ENCODE measurements at regions not wholly inside any gene's neighbourhood (a gene's known extent, or its start where the extent isn't known, plus 50 kb on each side); places are given as distances from the start of the nearest gene placed in this dataset.

DNA sequence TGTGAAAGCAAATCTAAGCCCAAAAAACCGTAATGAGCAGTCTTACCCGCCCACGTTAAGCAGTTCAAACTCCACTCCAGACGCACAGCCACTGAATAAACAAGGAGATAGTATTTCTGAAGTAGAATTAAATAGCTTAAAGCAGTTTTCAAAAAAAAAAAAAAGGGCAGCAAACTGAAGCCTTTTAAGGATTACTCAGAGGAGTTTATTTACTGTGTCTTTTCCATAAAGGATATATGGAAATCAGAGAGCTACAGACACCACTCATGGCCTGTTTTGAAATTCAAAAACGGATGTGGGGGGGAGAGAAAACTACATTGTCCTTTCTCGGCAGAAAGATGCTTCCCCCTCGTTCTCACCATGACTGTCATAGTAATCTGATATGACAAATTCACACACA lies 83.7 kb upstream of the IRX1 start:
- Histone ChIP-seq H2BK20ac (ENCODE audit: low read length) (no peak overlapping the region), H3K56ac (replicated peaks; ENCODE audit: insufficient read length, low read depth, low read length) (no peak overlapping the region), H3K27me3 (replicated peaks in 1 of 4; ENCODE audit: control insufficient read depth in 3 of 4, extremely low read depth in 1 of 4, insufficient read depth in 3 of 4, low read length in 3 of 4) (no peaks in the 10 kb centered on the region), H3K23me2 (ENCODE audit: low read depth, low read length) (no peaks in the 10 kb centered on the region), H3K4ac (replicated peaks; ENCODE audit: insufficient read length, low read depth, low read length) (no peak overlapping the region), H3K4me1 (replicated peaks in 1 of 4; ENCODE audit: control insufficient read depth in 3 of 4, insufficient read depth in 4 of 4, low read length in 3 of 4) (peaks cover 0 to 10% (median 6%) of the 10 kb centered on the region in 4 experiments; a peak in 5 of 7 replicates), H4K8ac (ENCODE audit: extremely low read depth, insufficient read depth, low read length) (no peak overlapping the region), H4K20me1 (replicated peaks in 1 of 2; ENCODE audit: control insufficient read depth in 1 of 2, insufficient read depth in 2 of 2, low read length in 2 of 2) (no peaks in the 10 kb centered on the region), H2AK5ac (ENCODE audit: low read depth, low read length) (no peak overlapping the region), H3K14ac (ENCODE audit: insufficient read length) (no peak overlapping the region), H3K4me3 (ENCODE audit: extremely low read depth in 1 of 4, insufficient read depth in 2 of 4, low read depth in 3 of 4, low read length in 4 of 4) (no peak overlapping the region), H2BK5ac (ENCODE audit: low read depth, low read length) (no peak overlapping the region), H3K23ac (ENCODE audit: insufficient read length) (no peak overlapping the region), H2BK15ac (ENCODE audit: low read length) (no peak overlapping the region), H3K9ac (replicated peaks in 1 of 4; ENCODE audit: extremely low read depth in 1 of 4, low read depth in 3 of 4, low read length in 3 of 4) (no peak overlapping the region), H3K79me2 (ENCODE audit: control insufficient read depth in 1 of 2, insufficient read depth in 2 of 2, low read length in 2 of 2) (no peaks in the 10 kb centered on the region), H2AFZ (ENCODE audit: low read length) (no peak overlapping the region), H2BK12ac (ENCODE audit: low read depth, low read length) (no peak overlapping the region; the same call in 1 of the 2 replicates), H3K27ac (ENCODE audit: low read depth, low read length) (no peak overlapping the region), H4K5ac (ENCODE audit: insufficient read length, low read depth, low read length) (no peak overlapping the region), H3K36me3 (ENCODE audit: control insufficient read depth in 2 of 4, insufficient read depth in 4 of 4, low read length in 3 of 4) (no peaks in the 10 kb centered on the region), H3K79me1 (ENCODE audit: low read depth, low read length) (no peaks in the 10 kb centered on the region), H3K18ac (ENCODE audit: extremely low read depth, low read length) (no peak overlapping the region), H2BK120ac (replicated peaks; ENCODE audit: low read depth, low read length) (no peak overlapping the region), H3K4me2 (ENCODE audit: insufficient read depth in 1 of 2, low read depth in 2 of 2, low read length in 2 of 2) (no peak overlapping the region), H4K91ac (replicated peaks; ENCODE audit: insufficient read length, low read length) (no peak overlapping the region), H3K9me3 (ENCODE audit: insufficient read depth in 2 of 2, low read depth in 1 of 2, low read length in 1 of 2) (peaks cover 13% of the 10 kb centered on the region in 2 experiments)
- ChIA-PET POLR2A (ENCODE audit: partially characterized antibody) (no interaction called here), CTCF (ENCODE audit: partially characterized antibody) (interaction anchor here (1.4 kb wide), 1 partner anchor 17 kb away, joined by 3 read pairs; no protein-coding TSS in a partner anchor)
- 85% methylated on average over 7 of the region's 7 CpGs; no CpG with 5 or more reads in 1 of the 2 experiments for WGBS, 2 experiments (ENCODE audit: extremely low coverage in 1 of 2, insufficient coverage in 1 of 2, insufficient read length in 1 of 2, insufficient replicate concordance in 2 of 2, low coverage in 1 of 2, low lambda C conversion rate in 2 of 2, missing lambda C conversion rate in 1 of 2)
- no peak for FAIRE-seq
- no peak for DNase-seq (ENCODE audit: low read depth in 1 of 2, low spot score in 2 of 2)
- TF ChIP-seq, protein P1, sequence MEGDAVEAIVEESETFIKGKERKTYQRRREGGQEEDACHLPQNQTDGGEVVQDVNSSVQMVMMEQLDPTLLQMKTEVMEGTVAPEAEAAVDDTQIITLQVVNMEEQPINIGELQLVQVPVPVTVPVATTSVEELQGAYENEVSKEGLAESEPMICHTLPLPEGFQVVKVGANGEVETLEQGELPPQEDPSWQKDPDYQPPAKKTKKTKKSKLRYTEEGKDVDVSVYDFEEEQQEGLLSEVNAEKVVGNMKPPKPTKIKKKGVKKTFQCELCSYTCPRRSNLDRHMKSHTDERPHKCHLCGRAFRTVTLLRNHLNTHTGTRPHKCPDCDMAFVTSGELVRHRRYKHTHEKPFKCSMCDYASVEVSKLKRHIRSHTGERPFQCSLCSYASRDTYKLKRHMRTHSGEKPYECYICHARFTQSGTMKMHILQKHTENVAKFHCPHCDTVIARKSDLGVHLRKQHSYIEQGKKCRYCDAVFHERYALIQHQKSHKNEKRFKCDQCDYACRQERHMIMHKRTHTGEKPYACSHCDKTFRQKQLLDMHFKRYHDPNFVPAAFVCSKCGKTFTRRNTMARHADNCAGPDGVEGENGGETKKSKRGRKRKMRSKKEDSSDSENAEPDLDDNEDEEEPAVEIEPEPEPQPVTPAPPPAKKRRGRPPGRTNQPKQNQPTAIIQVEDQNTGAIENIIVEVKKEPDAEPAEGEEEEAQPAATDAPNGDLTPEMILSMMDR (IDR thresholded peaks at IDR 0.05; ENCODE audit: control extremely low read depth in 1 of 3, insufficient read depth in 1 of 3, low read depth in 1 of 3, low read length in 3 of 3): no peak
- no peak for TF ChIP-seq GABPA (IDR thresholded peaks at IDR 0.05; ENCODE audit: borderline replicate concordance, insufficient read depth, low read length)
- no peak for TF ChIP-seq CHD1 (IDR thresholded peaks at IDR 0.05; ENCODE audit: low read depth, low read length)
- TF ChIP-seq, protein P2, sequence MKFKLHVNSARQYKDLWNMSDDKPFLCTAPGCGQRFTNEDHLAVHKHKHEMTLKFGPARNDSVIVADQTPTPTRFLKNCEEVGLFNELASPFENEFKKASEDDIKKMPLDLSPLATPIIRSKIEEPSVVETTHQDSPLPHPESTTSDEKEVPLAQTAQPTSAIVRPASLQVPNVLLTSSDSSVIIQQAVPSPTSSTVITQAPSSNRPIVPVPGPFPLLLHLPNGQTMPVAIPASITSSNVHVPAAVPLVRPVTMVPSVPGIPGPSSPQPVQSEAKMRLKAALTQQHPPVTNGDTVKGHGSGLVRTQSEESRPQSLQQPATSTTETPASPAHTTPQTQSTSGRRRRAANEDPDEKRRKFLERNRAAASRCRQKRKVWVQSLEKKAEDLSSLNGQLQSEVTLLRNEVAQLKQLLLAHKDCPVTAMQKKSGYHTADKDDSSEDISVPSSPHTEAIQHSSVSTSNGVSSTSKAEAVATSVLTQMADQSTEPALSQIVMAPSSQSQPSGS (IDR thresholded peaks at IDR 0.05; ENCODE audit: low read length): no peak
- TF ChIP-seq, protein P3, sequence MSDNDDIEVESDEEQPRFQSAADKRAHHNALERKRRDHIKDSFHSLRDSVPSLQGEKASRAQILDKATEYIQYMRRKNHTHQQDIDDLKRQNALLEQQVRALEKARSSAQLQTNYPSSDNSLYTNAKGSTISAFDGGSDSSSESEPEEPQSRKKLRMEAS (IDR thresholded peaks at IDR 0.05): no peak
- no peak for TF ChIP-seq BRCA1 (IDR thresholded peaks at IDR 0.05; ENCODE audit: low read depth, low read length)
- TF ChIP-seq CBX8 (IDR thresholded peaks at IDR 0.05; ENCODE audit: borderline replicate concordance, low read depth, low read length): no peak
- TF ChIP-seq TEAD4 (IDR thresholded peaks at IDR 0.05; ENCODE audit: low read depth, low read length): no peak
- TF ChIP-seq JUN (IDR thresholded peaks at IDR 0.05; ENCODE audit: low read depth, low read length): no peak
- TF ChIP-seq TAF1 (IDR thresholded peaks at IDR 0.05; ENCODE audit: low read depth, low read length): no peak
